NCI-H524 (cell line): ENCODE measurements at regions not wholly inside any gene's neighbourhood (a gene's known extent, or its start where the extent isn't known, plus 50 kb on each side); places are given as distances from the start of the nearest gene placed in this dataset.
A peak's percentile ranks its signal among the peaks of the same experiment; 100 is the strongest.

Source experiments
- DNase-seq, 2 experiments: peaks; one replicate each; lab custom pipeline; 2025; lab: John Stamatoyannopoulos, UW

- no peak for DNase-seq
Measured at GRCh38 chr9:118931941-118932340, 437.3 kb downstream of the BRINP1 start.

- DNase-seq, result no peak
Measured at GRCh38 chr9:118938581-118938980, 430.7 kb downstream of the BRINP1 start.

GRCh38 chr9:118940473-118940872 lies 428.8 kb downstream of the BRINP1 start:
- peak in 1 of 2 experiments; percentile 2 for DNase-seq

DNA sequence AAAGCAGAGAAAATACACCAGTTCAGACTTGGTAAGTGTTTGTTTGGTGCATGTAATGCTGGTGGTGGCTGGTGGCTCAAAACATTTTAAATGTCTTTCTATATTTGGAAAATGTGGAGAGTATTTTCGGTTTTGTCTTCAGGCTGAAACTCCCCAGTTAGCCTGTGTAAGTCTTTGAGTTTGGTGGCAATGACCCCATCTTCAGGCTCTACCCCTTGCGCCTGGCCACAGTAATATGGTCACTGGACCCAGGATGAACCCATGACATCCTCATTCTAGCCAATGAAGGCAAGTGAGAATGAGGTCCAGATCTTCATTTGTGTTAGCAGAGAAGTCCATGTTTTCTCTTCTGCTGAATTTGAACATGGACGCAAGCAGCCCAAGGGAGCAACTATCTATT lies 422.6 kb downstream of the BRINP1 start:
- no peak for DNase-seq

- peak; percentile 65 to 93 for DNase-seq
Measured at GRCh38 chr9:118954857-118955256, 414.4 kb downstream of the BRINP1 start.

- DNase-seq, result no peak
Measured at GRCh38 chr9:118957585-118957984, 411.6 kb downstream of the BRINP1 start.

DNA sequence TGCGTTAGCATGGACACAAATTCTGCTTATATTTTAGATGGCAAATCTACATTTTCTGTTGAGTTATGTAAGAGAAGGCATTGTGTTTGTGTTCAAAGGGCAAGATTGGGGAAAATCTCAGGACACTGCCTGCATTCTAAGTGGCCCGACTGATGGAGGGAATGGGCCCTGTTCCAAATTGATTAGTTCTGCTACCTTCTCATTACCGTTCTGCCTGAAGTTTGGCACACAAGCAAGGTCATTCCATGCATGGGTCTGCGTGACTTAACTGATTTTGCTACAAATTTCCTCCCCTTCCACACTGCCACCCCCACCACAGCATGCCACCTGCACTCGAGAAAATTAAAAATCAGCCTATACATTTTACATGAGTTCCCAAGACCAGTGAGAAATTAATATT lies 409.9 kb downstream of the BRINP1 start:
- DNase-seq, result no peak

DNA sequence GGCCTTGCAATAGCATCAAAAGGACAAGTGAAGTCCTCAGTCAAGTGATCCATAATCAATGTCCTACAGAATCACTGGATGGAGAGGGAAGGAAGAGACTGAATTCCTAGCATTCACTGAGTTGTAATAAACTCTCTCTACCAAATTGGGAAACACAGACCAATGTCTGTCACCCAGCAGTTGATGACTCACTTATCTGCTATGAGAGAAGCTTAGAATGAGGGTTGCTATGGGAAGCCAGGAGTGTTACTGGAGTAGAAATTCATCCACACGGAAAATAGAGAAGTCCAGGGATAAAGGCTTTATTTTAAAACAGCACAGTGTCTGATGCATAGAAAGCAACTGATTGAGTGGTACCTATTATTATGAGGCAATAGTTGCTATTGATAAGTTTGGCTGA lies 407.4 kb downstream of the BRINP1 start:
- DNase-seq, result no peak

DNA sequence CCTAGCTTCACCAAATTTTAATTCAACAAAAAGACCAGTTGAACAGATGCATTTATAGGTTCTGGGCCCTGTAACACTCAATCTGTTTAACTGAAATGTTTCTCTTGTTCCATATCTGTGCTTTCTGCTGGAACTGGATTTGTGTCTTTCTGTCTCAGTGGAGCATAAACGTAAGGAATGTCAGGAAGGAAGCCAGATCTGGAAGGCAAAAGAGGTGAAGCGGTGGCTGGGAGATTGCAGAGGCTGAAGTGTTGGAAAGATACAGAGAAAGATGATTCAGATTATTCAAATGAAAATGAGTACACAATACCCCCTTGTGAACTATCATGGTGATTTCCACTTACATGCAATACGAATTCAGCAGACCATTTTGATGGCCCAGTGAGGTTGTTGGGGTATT lies 406.8 kb downstream of the BRINP1 start:
- no peak for DNase-seq

DNA sequence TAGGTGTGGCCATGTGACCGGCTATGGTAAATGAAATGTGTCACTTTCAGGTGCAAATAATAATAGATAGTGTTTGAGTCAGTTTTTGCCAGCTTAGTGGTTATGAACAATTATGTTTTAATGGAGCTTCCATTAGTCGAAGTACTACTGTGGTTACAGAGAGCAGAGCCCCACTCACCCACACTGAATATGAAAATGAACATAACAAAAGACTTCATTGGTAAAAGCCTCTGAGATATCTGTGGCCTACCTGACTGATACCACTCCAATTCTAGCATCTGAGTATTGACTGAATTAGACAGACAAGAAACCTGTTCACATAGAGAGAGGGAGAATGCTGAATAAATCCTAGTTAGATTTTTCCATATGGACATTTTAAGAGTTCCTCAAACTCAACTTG lies 405.6 kb downstream of the BRINP1 start:
- no peak for DNase-seq

- no peak for DNase-seq
Measured at GRCh38 chr9:118967901-118968300, 401.3 kb downstream of the BRINP1 start.

DNA sequence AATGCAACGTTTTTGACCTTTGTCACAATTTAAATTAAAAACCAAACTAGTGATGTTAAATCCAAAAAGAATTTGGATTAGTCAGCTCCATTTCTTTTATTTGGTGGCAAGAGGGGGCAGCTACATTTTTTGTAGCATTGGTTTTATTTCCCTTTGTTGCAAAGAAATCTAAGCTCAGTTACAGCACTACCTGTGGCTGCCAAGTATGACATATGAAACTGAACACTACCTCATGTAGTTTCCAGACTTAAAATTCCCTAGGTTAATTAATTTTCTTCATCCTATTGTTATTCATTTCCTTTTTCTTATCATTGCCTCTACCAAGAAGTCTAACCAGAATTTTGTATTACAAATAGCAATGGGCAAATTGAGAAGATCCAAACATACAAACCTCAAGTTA lies 393.5 kb downstream of the BRINP1 start:
- DNase-seq, result no peak

DNA sequence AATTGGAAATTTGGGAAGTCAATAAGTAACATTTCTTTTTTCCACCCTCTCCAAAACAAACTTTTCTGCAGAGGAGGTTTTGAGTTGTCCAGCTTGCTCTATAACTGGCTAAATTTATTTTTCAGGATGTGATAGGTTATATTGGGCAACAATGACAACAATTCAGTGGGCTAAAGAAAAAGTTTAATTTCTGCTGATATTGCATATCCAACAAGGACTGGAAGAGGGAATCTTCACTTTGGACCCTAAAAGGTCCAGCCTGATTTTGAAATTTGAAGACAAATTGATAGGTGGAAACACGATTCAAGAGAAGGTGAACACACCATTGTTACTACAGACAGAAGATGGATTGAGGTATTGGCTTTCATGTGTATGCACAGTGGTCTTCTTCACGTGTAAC lies 393.1 kb downstream of the BRINP1 start:
- no peak for DNase-seq

DNA sequence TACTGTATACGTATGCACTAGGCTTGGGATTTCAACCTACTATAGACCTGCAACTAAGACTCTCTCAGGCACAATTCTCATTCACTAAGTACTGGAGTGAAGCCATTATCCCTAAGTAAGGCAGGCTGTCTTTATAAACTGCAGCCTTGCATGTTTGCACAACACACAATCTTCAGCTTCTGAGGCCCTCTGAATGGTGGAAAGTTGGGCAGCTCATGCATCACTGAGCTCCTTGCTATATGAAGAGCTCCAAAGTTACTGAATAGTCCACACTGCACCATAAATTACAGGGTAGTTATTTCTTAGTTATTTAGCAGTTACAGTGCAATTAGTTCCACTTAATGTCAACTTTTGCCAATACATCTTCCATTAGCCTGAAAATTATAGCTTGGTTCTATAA lies 384.6 kb downstream of the BRINP1 start:
- DNase-seq, result no peak

- no peak for DNase-seq
Measured at GRCh38 chr9:118985851-118986250, 383.4 kb downstream of the BRINP1 start.

GRCh38 chr9:118987167-118987566 lies 382.1 kb downstream of the BRINP1 start:
- DNase-seq, result no peak

GRCh38 chr9:118990949-118991348 lies 378.3 kb downstream of the BRINP1 start:
- no peak for DNase-seq

DNA sequence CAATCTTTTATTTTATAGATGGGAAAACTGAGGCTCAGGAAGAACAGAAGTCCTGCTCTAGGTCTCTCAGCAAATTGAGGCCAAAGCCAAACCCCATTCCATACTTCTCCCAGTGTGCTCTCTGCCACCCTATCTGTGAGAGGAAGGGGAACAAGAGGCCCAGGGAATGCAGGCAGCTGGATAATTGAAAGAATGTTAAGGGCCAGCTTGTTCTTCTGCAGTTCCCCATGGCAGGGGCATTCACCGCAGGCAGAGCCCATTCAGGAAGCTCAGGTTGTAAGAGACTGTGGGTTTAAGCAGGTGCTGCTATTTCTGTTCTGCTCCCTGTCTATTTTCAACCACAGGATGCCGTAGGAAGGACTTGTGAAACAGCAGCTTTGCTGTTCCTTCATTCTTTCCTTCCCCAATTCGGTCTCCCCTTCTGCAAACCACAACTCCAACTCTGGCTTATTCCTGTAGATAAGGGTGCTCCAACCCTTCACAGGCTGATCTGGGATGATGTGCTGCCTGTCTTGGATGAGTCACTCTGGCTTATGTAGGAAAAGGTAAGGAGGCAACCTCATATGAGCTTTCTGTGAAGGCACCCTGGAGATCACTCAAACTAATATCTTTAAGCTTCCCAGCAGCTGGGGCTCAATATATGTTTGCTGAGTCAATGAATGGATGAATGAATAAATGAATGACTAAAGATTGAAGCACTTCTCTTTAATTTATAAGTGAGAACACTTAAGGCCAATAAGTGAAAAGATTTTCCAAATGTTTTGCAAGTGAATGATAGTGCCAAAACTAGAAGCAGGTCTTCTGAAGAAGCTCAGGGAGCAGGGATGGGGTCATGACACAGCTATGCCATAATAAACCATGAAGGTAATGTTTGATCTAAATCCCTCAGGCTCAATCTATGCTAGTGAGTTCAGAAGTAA lies 377.6 kb downstream of the BRINP1 start:
- DNase-seq, result no peak

DNA sequence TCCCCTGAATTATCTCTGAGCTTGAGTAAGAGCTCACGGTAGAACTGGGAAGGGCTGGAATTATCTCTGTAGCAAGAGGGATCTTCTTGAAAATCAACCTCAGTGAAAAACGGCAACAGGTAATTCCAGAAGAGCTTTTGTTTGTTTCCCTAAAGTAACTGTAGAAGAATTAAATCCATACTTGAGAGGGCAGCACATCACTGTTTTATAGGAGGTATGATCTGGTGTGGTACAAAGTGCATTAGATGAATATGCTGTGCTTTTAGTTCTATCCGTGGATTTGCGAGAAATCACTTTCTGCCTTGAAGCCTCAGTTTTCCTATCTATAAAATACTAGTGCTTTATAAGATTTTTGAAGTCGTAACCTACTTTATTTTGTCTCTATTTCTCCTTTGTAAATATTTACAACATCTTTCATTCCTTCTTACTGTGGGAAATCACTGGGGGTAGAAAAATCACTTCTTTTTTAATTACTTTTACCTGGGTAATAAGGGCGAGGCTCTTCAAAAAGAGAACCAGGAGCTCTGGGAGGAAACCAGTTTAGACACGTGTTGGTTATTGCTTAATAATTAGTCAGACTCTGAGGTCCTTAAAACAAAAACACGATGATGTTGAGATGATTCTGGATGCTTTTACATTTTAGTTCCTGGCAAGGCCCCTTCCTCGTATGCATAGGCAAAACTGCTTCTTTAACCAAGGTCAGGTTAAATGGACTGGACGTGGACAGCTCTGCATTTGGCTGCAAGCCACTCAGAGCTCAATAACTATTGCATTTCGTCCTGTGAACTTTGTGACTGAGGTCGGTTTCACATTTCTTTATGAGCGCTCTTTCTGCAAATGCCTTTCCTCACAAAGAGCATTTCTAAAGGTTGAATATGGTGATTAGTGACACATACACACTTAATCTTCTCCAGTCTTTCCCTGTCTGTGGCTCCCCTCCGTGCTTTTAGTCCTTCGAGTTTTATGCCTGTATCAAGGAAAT lies 376.1 kb downstream of the BRINP1 start:
- DNase-seq, result no peak

- no peak for DNase-seq
Measured at GRCh38 chr9:118993965-118994364, 375.3 kb downstream of the BRINP1 start.

DNA sequence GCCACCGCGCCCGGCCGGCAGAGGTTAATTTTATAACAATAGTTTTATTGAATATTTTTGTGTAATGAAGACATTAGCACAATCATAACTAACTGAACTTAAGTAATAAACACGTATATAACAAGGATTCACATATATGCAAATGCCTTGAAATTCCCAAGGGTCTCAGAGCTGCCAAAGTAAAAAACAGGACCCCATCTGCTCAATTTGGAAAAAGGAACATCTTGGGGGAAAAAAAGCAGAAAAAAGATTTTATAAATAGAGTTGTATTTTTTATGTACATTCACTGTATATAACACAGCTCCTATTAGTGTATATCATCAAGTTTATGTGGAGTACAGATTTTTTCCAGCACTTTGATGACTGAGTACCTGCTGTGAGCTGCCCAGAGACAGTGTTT lies 366.7 kb downstream of the BRINP1 start:
- DNase-seq, result no peak

- DNase-seq, result peak in 1 of 2 experiments; percentile 69
Measured at GRCh38 chr9:119003201-119003611, 366.0 kb downstream of the BRINP1 start.
